ENCODE measurements at regions not wholly inside any gene's neighbourhood (a gene's known extent, or its start where the extent isn't known, plus 50 kb on each side); places are given as distances from the start of the nearest gene placed in this dataset.
A peak's percentile ranks its signal among the peaks of the same experiment; 100 is the strongest.

- no peak for DNase-seq
These were observed 306.3 kb upstream of the ESRRG start for GRCh38 chr1:217029281-217030157.

- DNase-seq: no peak
These were observed 304.3 kb upstream of the ESRRG start for GRCh38 chr1:217027403-217028080.

DNA sequence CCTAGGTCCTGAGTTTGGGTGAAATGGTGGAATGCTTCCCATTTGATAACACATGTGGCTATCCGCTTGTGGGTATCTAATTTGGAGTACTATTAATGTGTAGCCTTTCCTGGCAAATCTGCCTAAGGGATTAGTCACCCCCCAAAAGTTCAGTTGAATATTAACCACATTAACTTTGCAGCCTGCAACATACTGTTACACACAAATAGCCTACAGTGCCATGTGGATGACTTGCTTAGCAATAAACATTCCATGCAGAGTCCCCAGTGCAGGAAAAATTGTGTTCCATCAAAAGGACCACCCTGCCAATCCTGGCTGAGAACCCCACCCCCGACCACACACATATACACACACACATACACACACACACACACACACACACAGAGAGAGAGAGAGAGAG lies 303.3 kb upstream of the ESRRG start:
- no peak for DNase-seq

GRCh38 chr1:217025381-217025780 lies 302.2 kb upstream of the ESRRG start:
- DNase-seq: no peak

DNA sequence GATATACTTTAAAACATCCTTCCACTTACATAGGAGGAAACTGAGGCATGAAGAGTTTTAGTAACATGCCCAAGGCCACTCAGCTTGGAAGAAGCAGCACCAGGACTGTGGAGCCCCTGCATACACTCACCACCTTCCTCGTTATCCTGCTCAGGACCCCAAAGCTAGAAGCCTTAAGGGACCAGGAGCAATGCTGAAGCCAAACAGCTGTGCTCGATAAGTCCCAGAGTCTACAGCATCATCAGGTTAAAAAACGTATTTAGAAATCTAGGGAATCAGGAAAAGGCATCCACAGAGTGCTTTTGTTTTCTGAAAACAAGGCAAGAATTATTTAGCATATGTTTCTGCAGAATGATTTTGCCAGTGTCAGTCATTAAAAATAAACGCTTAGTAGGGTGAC lies 301.7 kb upstream of the ESRRG start:
- DNase-seq: no peak

- DNase-seq: no peak
These were observed 298.7 kb upstream of the ESRRG start for GRCh38 chr1:217021956-217022355.

GRCh38 chr1:217021400-217021799 lies 298.2 kb upstream of the ESRRG start:
- no peak for DNase-seq

DNA sequence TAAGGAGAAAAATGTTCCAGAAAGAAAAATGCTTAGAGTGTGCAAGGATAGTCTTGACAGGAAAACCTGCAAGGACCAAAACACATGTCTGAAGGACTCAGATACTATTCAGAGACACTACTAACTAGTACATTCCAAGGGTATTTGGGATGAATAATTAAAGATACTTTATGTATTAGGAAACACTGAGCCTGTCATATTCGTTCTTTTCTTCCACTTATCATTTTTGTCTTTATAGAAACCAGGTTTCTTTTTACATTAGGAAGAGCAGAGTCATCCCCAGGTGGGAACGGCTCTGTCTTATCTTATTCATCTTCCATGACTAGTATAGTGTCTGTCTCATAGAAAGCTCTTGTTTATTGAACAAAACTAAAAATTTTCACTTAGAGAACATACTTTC lies 296.2 kb upstream of the ESRRG start:
- DNase-seq: no peak

DNA sequence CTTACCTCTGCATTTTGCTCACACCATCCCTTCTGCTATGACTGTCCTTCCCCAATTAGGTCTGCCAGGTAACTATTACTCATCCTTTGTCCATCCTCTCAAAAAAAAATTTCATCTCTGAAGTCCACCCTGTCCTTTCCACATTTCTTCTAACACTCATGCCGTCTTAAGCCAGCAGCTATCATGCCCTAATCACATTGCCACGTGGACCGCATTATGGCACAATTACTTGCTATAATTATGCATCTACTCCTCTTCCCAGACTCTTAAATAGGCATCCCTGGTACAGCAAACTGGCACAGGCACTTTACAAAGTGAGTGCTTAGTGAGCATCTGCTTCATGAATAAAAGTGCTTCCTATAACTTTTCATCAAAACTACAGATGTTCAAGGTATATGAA lies 295.4 kb upstream of the ESRRG start:
- DNase-seq: no peak

DNA sequence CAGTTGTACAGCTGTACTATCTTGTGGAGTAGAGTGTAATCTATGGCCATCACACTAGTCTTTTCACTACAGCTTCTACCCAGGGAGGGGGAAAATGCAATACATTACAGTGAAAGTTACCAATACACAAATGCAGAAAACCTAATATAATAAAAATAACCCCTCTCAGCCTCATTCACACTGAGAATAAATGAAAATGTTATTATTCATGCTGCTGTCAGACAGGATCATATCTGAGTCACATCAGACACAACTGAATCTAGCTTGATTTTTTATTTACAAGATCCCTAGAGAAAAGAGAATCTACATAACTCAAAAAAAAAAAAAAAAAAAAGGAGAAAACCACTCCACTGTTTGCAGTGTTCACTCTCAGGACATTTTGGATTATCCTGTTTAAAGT lies 293.9 kb upstream of the ESRRG start:
- DNase-seq: no peak

DNA sequence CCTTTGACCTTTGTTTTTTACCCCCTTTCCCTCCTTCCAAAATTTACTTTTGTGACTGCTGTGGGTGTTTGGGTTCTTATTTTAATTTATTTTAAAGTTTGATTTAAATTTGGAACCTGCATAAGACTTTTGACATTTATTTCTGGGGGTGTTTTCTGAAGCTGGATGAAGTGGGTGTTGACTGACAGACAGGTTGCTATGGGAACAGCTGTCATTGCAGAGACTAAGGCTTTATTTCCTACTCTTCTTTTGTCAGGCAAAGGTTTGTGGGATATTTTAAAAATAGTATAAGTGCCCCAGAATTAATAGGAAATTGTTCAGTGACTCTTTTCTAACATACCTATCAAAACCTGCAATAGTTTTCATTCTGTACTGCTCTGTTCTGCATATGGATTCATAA lies 290.8 kb upstream of the ESRRG start:
- DNase-seq: no peak

DNA sequence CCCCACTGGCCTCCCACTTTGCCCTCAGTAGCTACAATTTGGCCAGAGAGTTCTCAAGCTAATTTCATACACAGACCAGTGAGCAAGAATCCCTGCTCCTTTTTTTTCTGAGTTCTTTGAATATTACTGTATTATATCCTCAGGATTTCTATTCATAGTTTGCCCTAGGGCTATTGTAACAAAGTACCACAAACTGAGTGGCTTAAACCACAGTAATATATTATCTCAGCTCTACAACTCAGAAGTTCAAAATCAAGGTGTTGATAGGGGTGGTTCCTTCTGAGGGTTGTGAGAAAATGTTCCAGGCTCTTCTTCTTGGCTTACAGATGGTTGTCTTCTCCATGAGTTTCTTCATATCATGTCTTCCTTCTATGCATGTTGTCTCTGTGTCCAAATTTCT lies 289.4 kb upstream of the ESRRG start:
- DNase-seq: no peak

DNA sequence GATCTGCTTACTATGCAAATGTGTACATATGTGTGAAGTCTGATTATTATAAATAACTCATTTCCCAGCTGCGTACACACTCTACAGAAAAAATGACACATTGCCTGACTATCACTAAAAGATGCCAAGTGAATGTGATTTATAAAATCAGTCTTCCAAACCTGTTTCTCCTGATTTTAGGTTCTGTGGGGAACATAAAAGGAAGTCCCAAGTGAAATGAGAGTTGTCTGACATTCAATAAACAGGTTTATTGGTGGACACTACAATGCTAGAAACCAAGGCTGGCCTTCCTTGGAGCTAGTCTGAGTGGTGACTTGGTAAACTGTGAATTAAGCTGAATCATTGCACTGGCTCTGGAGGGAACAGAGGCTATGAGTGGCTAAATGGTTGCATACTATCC lies 287.9 kb upstream of the ESRRG start:
- no peak for DNase-seq

GRCh38 chr1:217010253-217010652 lies 287.0 kb upstream of the ESRRG start:
- DNase-seq: no peak

- DNase-seq: peak; percentile 68
These were observed 286.1 kb upstream of the ESRRG start for GRCh38 chr1:217009376-217009775.

DNA sequence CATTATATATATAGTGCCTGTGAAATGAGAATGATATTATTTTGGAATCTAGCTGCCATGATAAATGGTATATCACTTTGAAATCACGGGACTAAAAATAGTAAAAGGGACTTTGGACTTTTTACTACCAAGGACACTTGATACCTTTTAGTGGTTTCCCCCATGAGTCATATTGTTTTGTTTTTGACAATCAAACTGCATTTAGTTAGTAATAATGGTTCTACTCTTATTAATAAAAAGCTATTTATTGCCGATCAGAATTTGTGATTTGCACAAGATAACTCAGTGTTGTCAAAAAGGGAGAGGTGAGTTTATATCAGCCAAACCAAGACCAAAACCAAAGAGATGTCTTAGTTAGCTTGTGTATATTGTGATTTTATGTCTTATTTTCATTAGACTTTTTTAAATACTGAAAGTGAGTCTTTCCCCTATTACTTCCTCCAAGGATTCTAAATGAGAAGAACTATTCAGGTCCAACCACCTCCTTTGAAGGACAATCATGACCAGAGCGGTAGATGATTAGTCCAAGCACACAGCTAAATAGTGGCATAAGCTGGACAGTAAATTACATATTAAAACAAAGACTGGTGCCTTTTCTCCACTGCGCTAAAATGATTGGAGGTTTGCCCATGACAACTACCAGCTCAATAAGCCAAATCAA lies 281.7 kb upstream of the ESRRG start:
- DNase-seq: no peak

GRCh38 chr1:217003355-217003754 lies 280.1 kb upstream of the ESRRG start:
- DNase-seq: no peak

GRCh38 chr1:216997831-216998230 lies 274.6 kb upstream of the ESRRG start:
- no peak for DNase-seq

DNA sequence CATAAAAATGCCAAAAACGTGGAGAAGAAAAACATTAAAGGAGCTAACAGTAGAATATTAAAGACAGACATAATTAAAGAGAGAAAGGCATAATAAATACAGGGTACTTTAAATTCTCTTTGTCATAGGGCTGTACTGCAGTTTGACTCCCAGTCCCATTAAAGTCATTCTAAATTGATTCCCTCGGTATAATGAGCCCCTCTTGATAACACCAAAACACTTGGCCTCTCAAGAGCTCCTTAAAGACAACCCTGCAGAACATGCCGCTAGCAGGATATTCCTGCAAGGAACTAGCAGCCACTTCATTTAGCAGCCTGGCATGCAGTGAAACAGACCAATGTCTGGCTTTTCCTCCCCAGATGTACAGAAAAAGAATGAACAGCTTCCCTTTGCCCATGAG lies 273.8 kb upstream of the ESRRG start:
- DNase-seq: no peak

GRCh38 chr1:216984536-216984935 lies 261.3 kb upstream of the ESRRG start:
- no peak for DNase-seq

GRCh38 chr1:216983823-216984222 lies 260.6 kb upstream of the ESRRG start:
- DNase-seq: no peak

- no peak for DNase-seq
These were observed 238.3 kb upstream of the ESRRG start for GRCh38 chr1:216961516-216961915.

GRCh38 chr1:216960716-216961115 lies 237.5 kb upstream of the ESRRG start:
- DNase-seq: no peak

DNA sequence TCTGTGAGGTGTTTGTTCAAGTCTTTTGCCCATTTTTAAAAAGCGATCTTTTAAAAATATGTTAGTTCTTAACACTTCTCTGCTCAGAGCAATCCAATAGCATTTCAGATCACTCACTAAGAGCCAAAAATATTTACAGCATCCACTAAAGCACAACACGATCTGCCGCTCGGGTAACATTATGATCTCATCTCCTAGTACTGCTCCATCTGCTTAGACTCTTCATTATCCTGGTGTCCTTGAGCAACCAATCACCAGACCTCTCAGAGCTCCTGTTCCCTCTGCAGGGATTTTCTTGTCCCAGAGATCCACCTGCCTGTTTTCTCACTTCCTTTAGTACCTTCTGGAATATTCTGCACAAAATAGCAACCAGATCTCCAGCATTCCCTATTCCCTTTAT lies 235.3 kb upstream of the ESRRG start:
- DNase-seq: no peak
